Stimulated activated CD4-positive, alpha-beta T cell treated with anti-CD3 and anti-CD28 coated beads, TNF-alpha, amount 100 ng/mL, for 48 hours (primary cell): ENCODE measurements at regions not wholly inside any gene's neighbourhood (a gene's known extent, or its start where the extent isn't known, plus 50 kb on each side); places are given as distances from the start of the nearest gene placed in this dataset.
A peak's percentile ranks its signal among the peaks of the same experiment; 100 is the strongest.

Source experiments
- DNase-seq, 3 donors: peaks; one replicate each; pipeline ENCODE4 v3.0.0-alpha.2; 2020; ENCODE audit warnings: low read depth in 3 of 3

DNA sequence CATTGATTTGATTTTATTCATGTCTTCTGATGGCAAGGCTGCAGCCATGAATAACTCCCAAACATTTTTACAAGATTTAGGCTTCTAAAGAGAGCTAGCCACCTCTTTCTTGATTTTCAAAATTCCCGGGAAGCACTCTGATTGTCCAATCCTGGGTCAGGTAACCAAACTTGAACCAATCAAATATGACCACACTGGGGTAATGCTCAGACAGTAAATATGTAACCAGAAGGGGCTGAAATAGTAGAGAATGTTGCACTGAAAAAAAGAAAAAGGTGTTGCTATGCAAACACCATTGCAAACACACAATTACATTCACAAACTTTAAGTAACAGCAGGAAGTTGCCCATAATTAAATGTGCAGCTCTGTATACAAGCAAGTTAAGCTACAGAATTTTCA is 112.9 kb upstream of the IQCM start:
- no peak for DNase-seq

DNA sequence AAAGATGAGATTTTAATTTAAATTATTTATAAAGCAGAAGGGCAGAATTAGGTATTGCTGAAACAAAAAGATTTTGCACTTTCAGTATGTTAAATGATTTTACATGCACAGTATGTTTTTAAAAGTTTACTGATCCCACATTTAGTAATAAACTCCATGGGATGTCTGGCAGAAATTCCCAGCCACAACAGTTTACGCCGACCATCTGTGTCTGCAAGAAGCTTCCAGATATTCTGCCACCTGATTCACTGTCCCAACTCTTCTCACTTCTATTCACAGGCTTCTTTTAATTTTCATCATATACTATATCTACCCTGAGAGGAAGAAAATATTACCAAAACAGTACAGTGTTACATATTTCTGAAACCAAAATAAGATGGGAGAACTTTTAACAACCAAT is 115.8 kb upstream of the IQCM start:
- no peak for DNase-seq

DNA sequence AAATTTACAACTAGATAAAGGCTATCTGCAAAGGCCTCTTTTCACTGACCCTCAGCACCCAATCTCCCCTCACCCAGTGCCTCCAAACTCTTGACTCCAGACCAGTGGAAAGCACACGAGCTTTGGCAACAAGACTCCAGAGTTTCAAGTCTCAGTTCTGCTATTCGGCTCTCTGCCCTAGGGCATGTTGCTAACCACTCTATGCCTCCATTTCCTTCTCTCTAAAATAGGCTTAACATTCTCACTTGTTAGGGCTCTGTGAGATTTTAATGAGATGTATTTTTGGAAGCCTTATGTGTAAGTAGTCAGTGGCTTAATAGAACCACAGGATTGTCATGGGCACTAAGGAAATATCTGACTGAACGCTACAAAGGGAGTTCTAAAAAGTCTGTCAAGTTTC is 116.5 kb upstream of the IQCM start:
- DNase-seq, result no peak

- DNase-seq, result no peak
Measured at GRCh38 chr4:149933120-149933519, 117.5 kb upstream of the IQCM start.

DNA sequence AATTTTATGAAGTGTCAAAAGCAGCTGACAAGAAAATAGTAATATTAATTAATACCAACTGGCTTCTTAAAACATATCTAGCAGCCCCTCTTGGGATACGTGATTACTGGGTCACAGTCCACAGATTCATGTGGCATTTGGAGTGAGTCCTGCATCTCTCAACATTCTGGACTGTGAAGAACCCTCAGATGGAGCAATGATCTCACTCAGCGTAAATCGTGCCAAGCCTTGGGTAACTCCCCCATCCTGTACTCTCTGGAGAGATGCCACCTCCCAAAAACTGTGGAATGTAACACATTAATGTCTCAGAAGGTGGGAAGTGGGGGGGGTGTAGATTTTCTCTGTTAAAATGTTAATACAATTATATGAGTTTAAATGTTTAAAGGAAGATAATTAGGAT is 118.2 kb upstream of the IQCM start:
- no peak for DNase-seq

- DNase-seq, result no peak
Measured at GRCh38 chr4:149949381-149949780, 128.9 kb upstream of the DCLK2 start.

DNA sequence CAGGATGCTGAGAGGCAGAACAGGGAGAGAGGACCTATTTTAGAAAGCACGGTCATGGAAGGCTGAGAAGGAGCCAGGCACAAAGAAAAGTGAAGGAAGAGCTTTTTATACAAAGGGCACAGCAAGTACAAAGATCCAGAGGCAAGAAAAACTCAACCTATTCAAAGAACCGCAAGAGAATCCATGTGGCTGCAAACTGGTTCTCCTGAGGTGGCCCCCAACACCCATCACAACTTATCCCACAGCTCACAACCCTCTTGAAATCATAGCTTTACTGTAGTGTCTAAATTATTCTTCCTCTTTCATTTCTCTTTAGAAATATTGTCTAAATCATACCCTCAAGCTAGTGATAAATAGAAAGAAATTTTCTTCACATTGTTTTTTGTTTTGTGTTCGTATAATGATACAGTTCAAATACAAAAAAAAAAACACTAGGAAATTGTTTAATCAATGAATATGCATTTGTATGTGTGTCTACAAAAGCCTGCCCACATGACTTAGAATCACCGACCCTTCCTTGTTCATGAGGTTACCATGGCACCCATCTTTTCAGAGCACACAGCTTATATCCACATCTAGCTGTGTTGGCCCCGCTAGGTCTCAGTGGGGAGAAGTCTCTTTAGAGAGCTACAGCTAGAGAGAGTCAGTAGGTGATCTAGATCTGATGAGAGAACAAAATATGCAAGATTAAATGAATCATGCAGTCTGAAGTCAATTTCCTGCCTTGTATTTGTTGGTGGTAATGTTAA is 126.9 kb upstream of the DCLK2 start:
- DNase-seq, result no peak

DNA sequence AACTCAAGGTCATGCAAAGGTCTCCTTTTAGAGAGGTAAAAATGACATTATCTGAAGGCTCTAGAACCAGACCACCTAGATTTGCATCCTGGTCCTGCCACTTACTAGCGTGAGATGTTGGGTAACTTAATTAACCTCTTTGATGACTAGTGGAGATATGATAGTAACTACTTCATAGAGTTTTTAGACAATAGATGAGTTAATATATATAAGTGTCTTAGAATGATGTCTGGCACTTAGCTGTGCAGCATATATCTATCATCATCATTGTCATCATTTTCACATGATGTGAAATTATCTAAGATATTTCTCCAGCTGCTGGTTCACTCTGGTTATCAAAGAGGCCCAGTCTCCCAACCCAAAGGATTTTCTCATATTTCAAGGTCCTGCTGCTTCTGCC is 126.1 kb upstream of the DCLK2 start:
- DNase-seq, result no peak

DNA sequence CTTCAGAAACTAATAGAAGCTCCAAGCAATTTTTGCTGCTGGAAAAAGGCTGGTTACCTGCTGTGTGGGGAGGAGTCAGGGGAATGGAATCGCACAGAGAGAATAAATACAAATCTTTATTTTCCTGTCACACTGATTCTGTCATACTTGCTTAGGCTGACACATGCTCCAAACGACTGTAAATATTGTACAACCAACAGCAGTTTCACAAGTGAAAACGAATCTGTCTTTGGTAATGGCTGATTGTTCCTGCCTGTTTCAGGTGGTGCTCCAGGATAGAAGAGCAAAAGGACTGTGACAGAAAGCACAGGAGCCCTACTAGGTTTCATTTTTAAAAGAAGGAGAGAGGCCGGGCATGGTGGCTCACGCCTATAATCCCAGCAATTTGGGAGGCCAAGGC is 125.5 kb upstream of the DCLK2 start:
- no peak for DNase-seq

GRCh38 chr4:149955780-149956390 is 122.4 kb upstream of the DCLK2 start:
- DNase-seq, result no peak

DNA sequence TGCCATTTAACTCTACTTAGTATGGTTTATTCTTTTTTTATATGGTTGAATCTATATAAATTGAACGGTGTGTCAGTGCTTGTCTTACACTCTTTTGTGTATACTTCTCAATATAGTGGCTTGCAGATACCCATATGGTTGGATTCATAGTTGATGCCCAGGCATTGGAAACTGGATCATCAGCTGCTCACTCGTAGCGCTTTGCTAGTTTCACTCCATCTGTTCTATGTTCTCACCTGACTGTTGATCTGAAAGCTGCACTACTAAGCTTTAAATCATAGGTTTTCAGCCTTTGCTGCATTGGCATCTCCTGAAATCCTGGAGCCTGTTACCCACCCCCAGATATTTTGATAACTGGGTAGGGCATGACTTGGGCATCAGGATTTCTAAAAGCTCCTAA is 121.6 kb upstream of the DCLK2 start:
- DNase-seq, result no peak

- DNase-seq, result no peak
Measured at GRCh38 chr4:149961876-149962597, 116.2 kb upstream of the DCLK2 start.

- DNase-seq, result no peak
Measured at GRCh38 chr4:149964001-149964796, 114.0 kb upstream of the DCLK2 start.

- DNase-seq, result no peak
Measured at GRCh38 chr4:149965206-149965605, 113.0 kb upstream of the DCLK2 start.

DNA sequence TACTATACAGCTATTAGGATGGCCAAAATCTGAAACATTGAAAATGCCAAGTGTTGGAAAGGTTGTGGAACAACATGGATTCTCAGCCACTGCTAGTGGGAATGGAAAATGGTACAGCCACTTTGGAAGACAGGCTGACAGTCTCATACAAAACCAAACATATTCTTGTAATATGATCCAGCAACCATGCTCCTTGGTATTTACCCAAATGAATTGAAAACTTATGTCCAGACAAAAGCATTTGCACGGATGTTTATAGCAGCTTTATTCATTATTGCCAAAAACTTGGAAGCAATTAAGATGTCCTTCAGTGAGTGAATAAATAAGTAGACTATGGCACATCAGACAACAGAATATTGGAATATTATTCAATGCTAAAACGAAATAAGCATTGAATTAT is 105.8 kb upstream of the DCLK2 start:
- DNase-seq, result no peak

DNA sequence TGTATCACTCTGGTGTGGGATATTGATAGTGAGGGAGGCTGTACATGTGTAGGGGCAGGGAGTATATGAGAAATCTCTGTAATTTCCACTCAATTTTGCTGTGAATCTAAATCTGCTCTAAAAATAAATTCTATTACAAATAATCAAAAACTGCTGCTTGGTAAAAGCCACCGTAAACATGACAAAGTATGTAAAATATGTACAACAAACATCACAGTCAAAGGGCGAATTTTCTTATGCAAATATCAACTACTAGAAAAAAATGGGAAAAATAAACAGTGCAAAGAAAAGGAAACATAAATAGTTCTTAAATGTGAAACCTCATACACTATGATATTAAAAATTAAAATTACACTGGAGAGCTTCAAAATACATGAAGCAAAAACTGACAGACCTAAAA is 105.1 kb upstream of the DCLK2 start:
- no peak for DNase-seq

DNA sequence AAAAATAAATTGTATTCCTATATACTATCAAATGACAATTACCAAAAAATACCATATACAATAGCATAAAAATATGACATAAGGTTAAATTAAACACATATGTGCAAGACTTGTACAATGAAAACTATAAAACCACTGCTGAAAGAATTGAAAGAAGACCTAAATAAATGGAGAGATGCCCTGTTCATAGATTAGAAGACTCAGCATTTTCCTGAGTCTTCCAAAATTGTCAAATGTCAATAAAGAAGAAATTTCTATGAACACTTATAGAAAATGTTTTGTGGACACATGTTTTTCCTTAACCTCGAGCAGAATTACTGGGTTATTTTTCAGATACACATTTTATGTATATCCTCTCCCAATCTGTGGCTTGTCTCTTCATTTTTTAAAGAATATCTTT is 103.1 kb upstream of the DCLK2 start:
- DNase-seq, result no peak

- DNase-seq, result no peak
Measured at GRCh38 chr4:149980121-149980682, 98.0 kb upstream of the DCLK2 start.

GRCh38 chr4:149980941-149981340 is 97.3 kb upstream of the DCLK2 start:
- peak in 1 of 3 donors; percentile 14 for DNase-seq

DNA sequence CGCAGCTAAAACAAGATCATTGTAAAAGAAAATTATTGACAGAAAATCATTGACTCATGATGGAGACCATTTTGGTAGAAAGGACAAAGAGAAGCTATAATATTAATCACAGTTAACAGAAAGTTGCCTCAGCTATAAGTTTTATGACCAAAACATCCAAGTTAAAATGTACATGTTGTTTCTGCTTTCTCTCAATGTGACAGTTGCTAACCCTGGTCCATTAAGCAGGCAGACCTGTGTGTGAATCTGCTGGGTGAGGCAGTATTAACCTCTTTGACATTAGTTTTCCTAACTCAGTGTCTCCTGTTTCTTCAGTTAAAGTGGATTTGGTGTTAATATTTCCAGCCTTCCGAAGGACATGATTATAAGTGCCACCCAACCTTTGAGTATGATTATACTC is 94.8 kb upstream of the DCLK2 start:
- no peak for DNase-seq

GRCh38 chr4:149983931-149984330 is 94.3 kb upstream of the DCLK2 start:
- DNase-seq, result no peak

DNA sequence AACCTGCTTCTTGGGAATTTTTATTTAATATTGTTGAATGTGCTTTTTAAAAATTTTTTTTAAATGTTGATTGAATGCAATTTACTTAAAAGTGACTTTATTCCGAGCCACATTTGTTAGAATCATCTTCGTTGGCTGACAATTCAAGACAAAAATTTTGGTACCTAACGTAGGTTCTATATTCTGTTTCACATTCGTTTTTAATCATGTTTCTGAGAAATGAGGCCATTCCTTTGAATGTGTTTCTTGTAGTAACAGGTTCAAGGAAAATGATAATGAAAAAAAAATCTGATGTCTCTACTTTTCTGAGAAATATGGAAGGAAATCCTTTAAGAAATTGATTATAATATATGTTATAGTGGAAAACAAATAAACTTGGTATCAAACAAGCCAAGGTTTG is 92.3 kb upstream of the DCLK2 start:
- no peak for DNase-seq
